HG03469 (cell line): ENCODE measurements at regions not wholly inside any gene's neighbourhood (a gene's known extent, or its start where the extent isn't known, plus 50 kb on each side); places are given as distances from the start of the nearest gene placed in this dataset.
"Not testable (repeated sequence)": the region's sequence is repeated elsewhere in the genome, so short reads cannot be mapped to it uniquely, and the experiment has no call there.

Experiments used
- ATAC-seq: cut with Tn5 transposase; IDR thresholded peaks from one replicate; pipeline ENCODE4 v1.9.1; 2021; ENCODE audit warnings: mild to moderate bottlenecking, moderate library complexity, moderate number of reproducible peaks; ENCODE audit not compliant: unreplicated experiment

DNA sequence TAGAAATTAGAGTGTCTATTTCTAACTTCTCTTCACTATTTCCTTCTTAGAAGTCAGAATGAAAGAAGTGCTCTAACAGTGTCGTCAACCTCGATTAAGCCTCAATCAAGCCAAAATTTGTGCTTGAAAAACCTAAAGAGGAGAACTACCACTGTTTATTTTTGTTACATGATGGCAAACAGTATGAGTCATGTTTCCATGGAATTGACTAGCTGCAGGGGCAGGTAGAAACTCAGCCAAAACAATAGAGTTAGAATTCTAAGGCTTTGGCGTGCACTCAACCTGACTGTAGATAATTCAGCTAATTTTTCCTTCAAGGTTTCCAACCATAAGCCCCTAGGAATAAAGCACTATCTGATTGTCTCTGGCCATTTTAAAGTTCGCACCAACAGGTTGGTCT is 415.9 kb downstream of the ETS1 start:
- ATAC-seq, result no peak

DNA sequence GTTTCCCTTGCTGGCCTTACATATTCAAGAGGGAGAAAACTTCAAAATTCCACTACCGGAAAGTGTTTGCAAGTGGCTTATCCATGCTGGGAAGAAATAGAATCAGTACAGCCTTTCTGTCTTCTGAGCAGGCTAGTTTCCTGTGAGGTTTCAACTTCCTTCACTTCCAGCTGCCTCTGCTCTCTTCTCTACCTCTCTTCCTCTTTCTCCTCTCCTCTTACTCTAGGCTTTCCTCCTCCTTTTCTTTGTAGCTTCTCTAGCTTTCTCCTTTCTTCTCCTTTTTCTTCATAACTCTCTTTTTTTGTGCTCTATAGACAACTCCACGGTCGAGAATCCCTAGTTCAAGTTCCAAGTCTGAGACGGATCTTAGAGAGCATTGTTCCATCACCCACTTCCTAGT is 421.8 kb downstream of the ETS1 start:
- no peak for ATAC-seq

GRCh38 chr11:128164080-128164741 is 423.1 kb downstream of the ETS1 start:
- ATAC-seq, result no peak

GRCh38 chr11:128161994-128162393 is 425.4 kb downstream of the ETS1 start:
- ATAC-seq, result no peak

- no peak for ATAC-seq
Observed at GRCh38 chr11:128161436-128161835, 425.9 kb downstream of the ETS1 start.

GRCh38 chr11:128158860-128159259 is 428.5 kb downstream of the ETS1 start:
- no peak for ATAC-seq

DNA sequence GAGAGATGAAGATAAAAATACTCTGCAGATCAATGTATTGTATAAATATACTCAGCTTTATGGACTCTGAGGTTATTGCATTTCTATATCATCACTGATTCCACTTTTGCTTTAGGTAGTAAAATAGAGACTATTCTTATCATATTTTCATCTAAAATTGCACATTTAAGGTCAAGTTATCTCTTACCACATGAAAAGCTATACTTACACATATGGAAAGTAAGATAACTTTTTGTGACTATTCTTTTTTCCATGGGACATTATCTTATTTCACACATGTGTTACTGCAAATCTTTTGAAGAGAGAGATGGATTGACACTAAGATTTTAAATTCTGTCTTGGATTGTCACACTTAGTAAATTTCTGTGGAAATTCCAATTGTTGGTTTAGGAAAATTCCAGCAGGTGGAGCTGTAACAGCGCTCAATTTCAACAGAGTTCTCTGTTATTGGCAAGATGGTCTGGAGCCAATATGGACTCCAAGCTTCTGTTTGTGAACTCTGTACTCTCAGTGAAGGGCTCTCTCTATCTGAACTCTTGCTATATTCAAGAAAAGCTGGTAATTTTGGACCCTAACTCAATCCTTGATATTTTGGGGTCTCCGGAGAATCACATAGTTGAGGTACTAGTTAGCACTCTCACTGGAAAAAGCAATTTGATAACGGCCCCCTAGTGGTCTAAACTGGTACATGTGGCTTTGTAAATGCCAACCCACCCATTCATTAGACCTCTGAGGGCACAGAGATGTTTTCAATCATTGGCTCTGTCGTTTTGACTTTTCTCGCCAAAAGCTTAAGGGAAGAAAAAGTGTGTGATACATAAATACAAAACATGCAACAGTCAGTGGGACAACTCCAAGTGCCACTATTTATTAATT is 429.7 kb downstream of the ETS1 start:
- peak; percentile 79 for ATAC-seq

DNA sequence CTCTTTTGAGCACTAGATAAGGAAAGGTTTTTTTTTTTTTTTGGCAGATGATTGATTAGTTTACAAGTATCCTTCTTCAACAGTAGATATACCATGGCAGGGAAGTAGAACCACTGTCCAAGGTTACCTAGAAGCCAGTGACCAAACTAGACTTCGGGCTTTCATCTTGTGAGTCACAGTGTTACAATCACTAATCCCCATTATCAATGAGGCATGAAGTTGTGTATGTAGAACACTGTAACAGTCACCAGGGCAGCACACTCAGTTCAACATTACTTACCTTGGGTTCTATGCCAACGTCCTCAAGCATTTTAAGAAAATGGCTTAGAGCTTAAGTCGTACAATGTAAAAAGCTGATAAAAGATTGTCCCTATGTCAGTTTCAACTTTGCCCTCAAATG is 430.9 kb downstream of the ETS1 start:
- ATAC-seq, result no peak

DNA sequence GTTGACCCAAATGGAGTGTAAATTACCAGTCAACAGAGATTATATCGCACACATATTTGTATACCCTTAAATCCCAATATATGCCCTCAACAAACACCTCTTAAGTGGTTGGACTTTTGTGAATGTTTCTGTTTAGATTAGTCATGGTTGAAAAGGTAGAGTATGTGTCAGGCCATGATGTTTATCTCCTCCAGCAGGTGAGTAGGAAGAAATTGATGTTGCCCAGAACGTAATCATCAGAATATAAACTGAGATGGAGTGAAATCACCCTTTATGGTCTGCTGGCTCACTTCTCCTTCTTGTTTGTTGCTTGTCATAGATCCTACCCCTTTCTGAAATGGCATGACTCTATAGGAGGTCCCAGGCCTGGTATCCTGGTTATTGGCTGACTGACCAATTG is 431.8 kb downstream of the ETS1 start:
- no peak for ATAC-seq

- no peak for ATAC-seq
Observed at GRCh38 chr11:128153697-128154048, 433.7 kb downstream of the ETS1 start.

- ATAC-seq, result no peak
Observed at GRCh38 chr11:128152796-128153696, 434.3 kb downstream of the ETS1 start.

GRCh38 chr11:128151780-128152179 is 435.6 kb downstream of the ETS1 start:
- ATAC-seq, result no peak

DNA sequence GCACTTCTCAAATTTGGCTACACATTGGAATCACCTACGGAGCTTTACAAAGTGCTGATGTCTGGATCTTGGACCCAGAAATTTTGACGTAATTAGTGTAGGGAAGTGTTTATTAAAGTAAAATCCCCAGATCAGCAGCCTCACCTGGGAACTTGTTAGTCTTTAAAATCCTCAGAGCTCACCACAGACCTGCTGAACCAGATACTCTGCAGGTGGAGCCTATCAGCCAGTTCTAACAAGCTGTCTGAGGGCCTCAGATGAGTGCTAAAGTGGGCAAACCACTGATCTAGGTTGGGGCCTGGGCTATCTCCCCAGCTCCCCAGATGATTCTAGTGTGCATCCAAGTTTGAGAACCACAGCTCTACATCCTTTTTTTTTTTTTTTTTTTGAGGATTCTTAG is 436.0 kb downstream of the ETS1 start:
- no peak for ATAC-seq

GRCh38 chr11:128148208-128148607 is 439.1 kb downstream of the ETS1 start:
- ATAC-seq, result no peak

GRCh38 chr11:128146926-128147605 is 440.3 kb downstream of the ETS1 start:
- ATAC-seq, result no peak

DNA sequence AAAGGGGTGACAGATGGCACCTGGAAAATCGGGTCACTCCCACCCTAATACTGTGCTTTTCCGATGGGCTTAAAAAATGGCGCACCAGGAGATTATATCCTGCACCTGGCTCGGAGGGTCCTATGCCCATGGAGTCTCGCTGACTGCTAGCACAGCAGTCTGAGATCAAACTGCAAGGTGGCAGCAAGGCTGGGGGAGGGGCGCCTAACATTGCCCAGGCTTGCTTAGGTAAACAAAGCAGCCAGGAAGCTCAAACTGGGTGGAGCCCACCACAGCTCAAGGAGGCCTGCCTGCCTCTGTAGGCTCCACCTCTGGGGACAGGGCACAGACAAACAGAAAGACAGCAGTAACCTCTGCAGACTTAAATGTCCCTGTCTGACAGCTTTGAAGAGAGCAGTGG is 447.1 kb downstream of the ETS1 start:
- ATAC-seq, result not testable (repeated sequence)

DNA sequence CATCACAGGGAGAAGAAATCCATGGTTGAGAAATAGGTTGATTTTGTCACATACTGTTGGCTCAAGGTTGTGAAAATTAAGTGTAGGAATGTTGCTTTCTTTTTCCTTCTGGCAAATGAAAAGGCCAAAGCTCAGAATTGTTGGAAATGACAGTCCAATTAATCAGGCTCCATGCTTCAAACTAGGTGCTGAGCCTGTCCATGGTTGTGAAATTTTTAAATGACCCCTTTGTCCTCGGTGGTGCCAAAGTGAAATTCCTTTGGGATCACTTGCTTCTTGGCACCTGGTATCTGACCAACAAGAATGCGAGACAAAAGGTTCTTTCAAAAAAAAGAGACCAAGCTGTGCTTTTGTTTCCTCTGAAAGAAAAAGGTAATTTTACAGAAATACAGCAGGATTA is 451.9 kb downstream of the ETS1 start:
- ATAC-seq, result no peak

DNA sequence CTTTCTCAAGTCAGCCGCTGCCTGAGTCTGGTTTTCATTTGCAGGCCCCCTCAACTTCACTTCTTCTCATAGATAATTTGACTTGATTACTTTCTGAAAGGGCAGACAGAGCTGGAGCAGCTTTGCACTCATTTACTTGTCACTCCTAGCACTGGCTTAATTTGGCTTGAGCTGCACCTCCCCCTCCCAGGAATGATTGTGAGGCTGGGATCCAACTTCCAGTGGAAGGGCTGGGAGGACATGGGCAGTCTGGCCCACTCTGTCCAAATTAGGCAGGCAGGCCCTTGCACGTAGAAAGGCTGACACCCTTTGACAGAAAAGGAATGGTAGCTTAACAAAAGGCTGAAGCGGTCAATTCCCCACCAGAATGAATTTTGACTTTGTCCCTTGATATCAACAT is 453.9 kb downstream of the ETS1 start:
- no peak for ATAC-seq

GRCh38 chr11:128130052-128130451 is 457.3 kb downstream of the ETS1 start:
- ATAC-seq, result no peak

DNA sequence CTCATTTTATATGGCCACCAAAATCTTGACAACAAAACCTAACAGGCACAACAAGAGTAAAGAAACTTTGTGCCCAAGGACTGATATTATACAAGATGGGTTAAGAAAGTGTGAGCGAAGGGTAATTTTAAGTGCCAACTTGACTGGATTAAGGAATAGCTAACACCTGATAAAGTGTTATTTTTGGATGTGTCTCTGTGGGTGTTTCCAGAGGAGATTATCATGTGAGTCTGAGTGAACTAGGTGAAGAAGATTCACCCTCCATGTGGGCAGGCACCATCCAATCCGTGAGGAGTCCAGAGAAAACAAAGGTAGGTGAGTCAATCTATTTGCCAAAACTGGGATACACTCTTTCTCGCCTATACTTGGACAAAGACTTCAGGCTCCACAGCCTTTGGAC is 461.6 kb downstream of the ETS1 start:
- ATAC-seq, result no peak

- no peak for ATAC-seq
Observed at GRCh38 chr11:128116885-128117284, 470.5 kb downstream of the ETS1 start.
